ENCODE measurements at regions not wholly inside any gene's neighbourhood (a gene's known extent, or its start where the extent isn't known, plus 50 kb on each side); places are given as distances from the start of the nearest gene placed in this dataset.

DNA sequence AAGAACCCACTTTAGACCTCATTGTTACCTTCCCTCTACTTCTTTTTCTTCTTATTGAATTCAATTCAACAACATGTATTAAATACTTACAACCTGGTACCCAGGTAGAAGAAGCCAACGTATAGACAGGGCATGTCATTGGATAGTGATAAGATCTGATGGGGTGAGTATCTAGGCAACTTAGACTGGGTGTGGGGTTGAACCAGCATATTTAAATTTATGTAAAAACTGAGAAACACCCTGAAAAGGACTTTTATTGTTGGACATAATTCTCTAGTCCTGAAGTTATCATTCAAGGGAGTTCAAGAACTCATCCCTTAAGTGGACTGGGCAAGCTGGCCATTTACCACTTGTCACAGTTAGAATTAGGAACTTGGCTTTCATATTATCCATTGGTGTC lies 139.2 kb downstream of the ZIC5 start:
- ChIA-PET CTCF (no interaction called here), POLR2A (no interaction called here)
- no peaks in the 10 kb centered on the region for H3K27me3 Mint-ChIP-seq
- TF ChIP-seq, protein P1, sequence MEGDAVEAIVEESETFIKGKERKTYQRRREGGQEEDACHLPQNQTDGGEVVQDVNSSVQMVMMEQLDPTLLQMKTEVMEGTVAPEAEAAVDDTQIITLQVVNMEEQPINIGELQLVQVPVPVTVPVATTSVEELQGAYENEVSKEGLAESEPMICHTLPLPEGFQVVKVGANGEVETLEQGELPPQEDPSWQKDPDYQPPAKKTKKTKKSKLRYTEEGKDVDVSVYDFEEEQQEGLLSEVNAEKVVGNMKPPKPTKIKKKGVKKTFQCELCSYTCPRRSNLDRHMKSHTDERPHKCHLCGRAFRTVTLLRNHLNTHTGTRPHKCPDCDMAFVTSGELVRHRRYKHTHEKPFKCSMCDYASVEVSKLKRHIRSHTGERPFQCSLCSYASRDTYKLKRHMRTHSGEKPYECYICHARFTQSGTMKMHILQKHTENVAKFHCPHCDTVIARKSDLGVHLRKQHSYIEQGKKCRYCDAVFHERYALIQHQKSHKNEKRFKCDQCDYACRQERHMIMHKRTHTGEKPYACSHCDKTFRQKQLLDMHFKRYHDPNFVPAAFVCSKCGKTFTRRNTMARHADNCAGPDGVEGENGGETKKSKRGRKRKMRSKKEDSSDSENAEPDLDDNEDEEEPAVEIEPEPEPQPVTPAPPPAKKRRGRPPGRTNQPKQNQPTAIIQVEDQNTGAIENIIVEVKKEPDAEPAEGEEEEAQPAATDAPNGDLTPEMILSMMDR (IDR thresholded peaks at IDR 0.05) = no peak
- no peaks in the 10 kb centered on the region for H3K9me3 Mint-ChIP-seq
- no peak overlapping the region for H3K27ac Mint-ChIP-seq
- no peaks in the 10 kb centered on the region for H3K4me1 Mint-ChIP-seq
- H3K4me3 Mint-ChIP-seq = no peak overlapping the region
- intact Hi-C loops (cut with micrococcal nuclease) = no loop called here
- DNase-seq = no peak
- no peak for ATAC-seq (ENCODE audit: low read depth)
- peaks cover 1% of the 10 kb centered on the region for H3K36me3 Mint-ChIP-seq (ENCODE audit: low read depth)

DNA sequence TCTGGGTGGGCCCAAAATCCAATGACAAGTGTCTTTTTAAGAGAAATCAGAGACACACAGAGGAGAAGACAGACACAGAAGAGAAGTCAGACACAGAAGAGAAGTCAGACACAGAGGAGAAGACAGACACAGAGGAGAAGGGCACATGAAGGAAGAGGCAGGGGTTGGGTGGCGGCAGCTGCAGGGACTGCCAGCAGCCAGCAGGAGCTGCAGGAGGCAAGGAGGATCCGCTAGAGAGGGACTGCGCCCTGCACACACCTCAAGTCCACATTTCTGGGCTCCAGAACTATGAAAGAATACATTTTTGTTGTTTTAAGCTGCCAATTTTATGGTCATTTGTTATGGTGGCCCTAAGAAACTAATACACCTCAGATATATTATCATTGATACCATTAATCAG lies 140.6 kb downstream of the ZIC5 start:
- no peak overlapping the region for H3K27ac Mint-ChIP-seq
- no peak for ATAC-seq (ENCODE audit: low read depth)
- intact Hi-C loops (cut with micrococcal nuclease) = no loop called here
- H3K27me3 Mint-ChIP-seq = no peaks in the 10 kb centered on the region
- no peak overlapping the region for H3K4me3 Mint-ChIP-seq
- TF ChIP-seq, protein P1 (IDR thresholded peaks at IDR 0.05) = no peak
- H3K36me3 Mint-ChIP-seq (ENCODE audit: low read depth) = peaks cover 1% of the 10 kb centered on the region
- DNase-seq = no peak
- ChIA-PET POLR2A (no interaction called here), CTCF (no interaction called here)
- H3K9me3 Mint-ChIP-seq = no peaks in the 10 kb centered on the region
- H3K4me1 Mint-ChIP-seq = no peaks in the 10 kb centered on the region

DNA sequence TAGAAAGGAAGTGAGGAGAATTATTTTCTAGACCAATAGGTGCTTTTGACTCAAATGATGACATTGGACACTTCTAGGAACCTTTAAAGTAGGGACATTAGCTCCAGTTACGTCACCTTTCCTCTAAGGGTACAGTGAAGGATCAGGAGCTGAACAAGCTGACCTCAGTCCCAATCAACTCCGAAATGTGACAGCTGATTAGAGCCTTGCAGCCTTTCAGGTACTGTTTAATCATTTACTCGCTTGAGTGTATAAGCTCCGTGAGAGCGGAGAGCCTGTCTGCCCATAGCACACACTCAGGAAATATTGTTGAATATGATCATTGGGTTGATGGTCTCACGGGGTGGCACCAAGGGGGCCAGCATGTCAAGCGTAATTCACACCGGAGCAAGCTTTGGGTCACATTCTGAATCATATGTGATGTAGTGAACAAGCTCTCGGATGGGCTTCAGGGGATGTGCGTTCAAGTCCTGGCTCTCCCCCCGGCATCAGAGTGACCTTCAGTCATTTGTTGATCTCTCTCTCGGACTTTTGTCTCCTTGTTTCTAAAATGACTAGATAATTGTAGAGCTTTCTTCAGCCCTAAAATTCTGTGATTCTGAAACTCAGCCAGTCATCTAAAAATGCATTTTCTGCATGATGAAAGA lies 141.9 kb downstream of the ZIC5 start:
- ChIA-PET CTCF (no interaction called here), POLR2A (no interaction called here)
- intact Hi-C loops (cut with micrococcal nuclease) = no loop called here
- ATAC-seq (ENCODE audit: low read depth) (no peak), DNase-seq (no peak)
- no peaks in the 10 kb centered on the region for H3K9me3 Mint-ChIP-seq
- no peak overlapping the region for H3K4me3 Mint-ChIP-seq
- no peaks in the 10 kb centered on the region for H3K27me3 Mint-ChIP-seq
- no peaks in the 10 kb centered on the region for H3K4me1 Mint-ChIP-seq
- H3K27ac Mint-ChIP-seq = no peak overlapping the region
- peaks cover 1% of the 10 kb centered on the region for H3K36me3 Mint-ChIP-seq (ENCODE audit: low read depth)
- TF ChIP-seq, protein P1 (IDR thresholded peaks at IDR 0.05) = no peak

DNA sequence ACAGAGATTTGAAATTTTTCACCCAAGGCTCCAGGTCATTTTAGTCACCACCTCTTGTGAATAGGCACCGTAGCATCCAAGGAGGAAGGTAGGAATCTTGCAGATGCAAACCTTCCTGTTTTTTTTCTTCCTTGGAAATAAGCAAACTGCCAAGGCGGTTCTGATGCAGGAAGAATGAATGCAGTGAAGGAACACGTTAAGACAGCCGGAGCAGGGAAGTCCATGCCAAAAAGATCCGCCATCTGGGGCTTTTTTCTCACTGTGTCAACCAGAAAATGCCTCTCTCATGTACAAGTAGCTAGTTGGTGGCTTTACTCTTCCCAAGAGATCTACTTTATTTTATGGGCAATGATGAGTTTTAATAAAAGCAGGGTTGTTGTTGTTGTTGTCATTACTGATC lies 142.4 kb downstream of the ZIC5 start:
- intact Hi-C loops (cut with micrococcal nuclease) = no loop called here
- ChIA-PET CTCF (no interaction called here), POLR2A (no interaction called here)
- no peaks in the 10 kb centered on the region for H3K4me1 Mint-ChIP-seq
- no peaks in the 10 kb centered on the region for H3K27me3 Mint-ChIP-seq
- ATAC-seq (ENCODE audit: low read depth) (no peak), DNase-seq (no peak)
- H3K9me3 Mint-ChIP-seq = no peaks in the 10 kb centered on the region
- H3K36me3 Mint-ChIP-seq (ENCODE audit: low read depth) = peaks cover 1% of the 10 kb centered on the region
- H3K4me3 Mint-ChIP-seq = no peak overlapping the region
- TF ChIP-seq, protein P1 (IDR thresholded peaks at IDR 0.05) = no peak
- no peak overlapping the region for H3K27ac Mint-ChIP-seq

DNA sequence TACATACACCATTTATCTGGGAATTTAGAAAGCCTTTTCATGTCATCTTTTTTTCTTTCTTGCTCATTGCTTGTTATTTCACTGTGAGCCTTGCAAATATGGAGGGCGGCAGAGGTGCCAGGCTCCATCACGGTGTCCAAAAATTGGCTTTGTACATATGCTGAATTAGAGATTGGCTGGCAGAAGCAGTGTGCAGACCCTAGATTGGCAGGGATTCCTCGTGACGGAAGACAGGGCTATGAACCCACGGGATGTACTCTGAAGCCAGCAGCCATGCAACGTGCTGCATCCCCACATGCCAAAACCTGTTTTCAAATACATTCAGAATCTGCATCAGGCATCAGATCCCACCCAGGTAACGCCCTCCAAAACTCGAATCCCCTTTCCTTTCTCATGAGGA lies 142.8 kb downstream of the ZIC5 start:
- Mint-ChIP-seq H3K4me3 (no peak overlapping the region), H3K36me3 (ENCODE audit: low read depth) (peaks cover 1% of the 10 kb centered on the region), H3K4me1 (no peaks in the 10 kb centered on the region), H3K27me3 (no peaks in the 10 kb centered on the region), H3K9me3 (no peaks in the 10 kb centered on the region), H3K27ac (no peak overlapping the region)
- ChIA-PET CTCF (no interaction called here), POLR2A (no interaction called here)
- no peak for ATAC-seq (ENCODE audit: low read depth)
- intact Hi-C loops (cut with micrococcal nuclease) = no loop called here
- no peak for DNase-seq
- TF ChIP-seq, protein P1 (IDR thresholded peaks at IDR 0.05) = no peak
